ENCODE measurements at regions not wholly inside any gene's neighbourhood (a gene's known extent, or its start where the extent isn't known, plus 50 kb on each side); places are given as distances from the start of the nearest gene placed in this dataset.

- Histone ChIP-seq H3K4me1 (ENCODE audit: insufficient read depth, low read length) (no peaks in the 10 kb centered on the region), H3K27ac (ENCODE audit: low read depth, low read length) (no peak overlapping the region), H3K9me3 (ENCODE audit: low read depth, low read length) (no peaks in the 10 kb centered on the region), H3K4me2 (ENCODE audit: insufficient read depth, low read length) (no peak overlapping the region), H3K27me3 (ENCODE audit: insufficient read depth, low read length) (no peaks in the 10 kb centered on the region), H3K4me3 (ENCODE audit: insufficient read depth, low read length) (no peak overlapping the region), H3K36me3 (ENCODE audit: insufficient read depth, low read length) (no peaks in the 10 kb centered on the region), H2AFZ (ENCODE audit: low read length) (no peak overlapping the region), H3K79me2 (ENCODE audit: insufficient read depth, low read length) (no peaks in the 10 kb centered on the region), H4K20me1 (ENCODE audit: insufficient read depth, low read length) (no peaks in the 10 kb centered on the region)
- no peak for DNase-seq (ENCODE audit: insufficient read length, low spot score, missing footprints)
- no peak for TF ChIP-seq CTCF (IDR thresholded peaks at IDR 0.05; ENCODE audit: extremely low read depth, low read depth, low read length)
Observed at GRCh38 chr1:222946436-222946835, 131.6 kb downstream of the DISP1 start.

- DNase-seq (ENCODE audit: insufficient read length, low spot score, missing footprints) = no peak
- no peaks in the 10 kb centered on the region for H3K79me2 ChIP-seq (ENCODE audit: insufficient read depth, low read length)
- H3K36me3 ChIP-seq (ENCODE audit: insufficient read depth, low read length) = no peaks in the 10 kb centered on the region
- H4K20me1 ChIP-seq (ENCODE audit: insufficient read depth, low read length) = no peaks in the 10 kb centered on the region
- no peak for TF ChIP-seq CTCF (IDR thresholded peaks at IDR 0.05; ENCODE audit: extremely low read depth, low read depth, low read length)
- no peak overlapping the region for H2AFZ ChIP-seq (ENCODE audit: low read length)
- H3K27me3 ChIP-seq (ENCODE audit: insufficient read depth, low read length) = no peaks in the 10 kb centered on the region
- no peaks in the 10 kb centered on the region for H3K9me3 ChIP-seq (ENCODE audit: low read depth, low read length)
- no peak overlapping the region for H3K4me2 ChIP-seq (ENCODE audit: insufficient read depth, low read length)
- no peak overlapping the region for H3K4me3 ChIP-seq (ENCODE audit: insufficient read depth, low read length)
- no peak overlapping the region for H3K27ac ChIP-seq (ENCODE audit: low read depth, low read length)
- no peaks in the 10 kb centered on the region for H3K4me1 ChIP-seq (ENCODE audit: insufficient read depth, low read length)
Observed at GRCh38 chr1:222948079-222948478, 133.2 kb downstream of the DISP1 start.

- TF ChIP-seq CTCF (IDR thresholded peaks at IDR 0.05; ENCODE audit: extremely low read depth, low read depth, low read length) = no peak
- H3K36me3 ChIP-seq (ENCODE audit: insufficient read depth, low read length) = no peaks in the 10 kb centered on the region
- H4K20me1 ChIP-seq (ENCODE audit: insufficient read depth, low read length) = no peaks in the 10 kb centered on the region
- no peaks in the 10 kb centered on the region for H3K9me3 ChIP-seq (ENCODE audit: low read depth, low read length)
- H3K79me2 ChIP-seq (ENCODE audit: insufficient read depth, low read length) = no peaks in the 10 kb centered on the region
- no peak for DNase-seq (ENCODE audit: insufficient read length, low spot score, missing footprints)
- no peak overlapping the region for H3K27ac ChIP-seq (ENCODE audit: low read depth, low read length)
- no peaks in the 10 kb centered on the region for H3K4me1 ChIP-seq (ENCODE audit: insufficient read depth, low read length)
- no peaks in the 10 kb centered on the region for H3K27me3 ChIP-seq (ENCODE audit: insufficient read depth, low read length)
- no peak overlapping the region for H3K4me3 ChIP-seq (ENCODE audit: insufficient read depth, low read length)
- H2AFZ ChIP-seq (ENCODE audit: low read length) = no peak overlapping the region
- H3K4me2 ChIP-seq (ENCODE audit: insufficient read depth, low read length) = no peak overlapping the region
Observed at GRCh38 chr1:222950892-222951291, 136.1 kb downstream of the DISP1 start.

- no peaks in the 10 kb centered on the region for H3K9me3 ChIP-seq (ENCODE audit: low read depth, low read length)
- no peaks in the 10 kb centered on the region for H3K36me3 ChIP-seq (ENCODE audit: insufficient read depth, low read length)
- H3K27me3 ChIP-seq (ENCODE audit: insufficient read depth, low read length) = no peaks in the 10 kb centered on the region
- H3K4me2 ChIP-seq (ENCODE audit: insufficient read depth, low read length) = no peak overlapping the region
- H3K79me2 ChIP-seq (ENCODE audit: insufficient read depth, low read length) = no peaks in the 10 kb centered on the region
- no peak for TF ChIP-seq CTCF (IDR thresholded peaks at IDR 0.05; ENCODE audit: extremely low read depth, low read depth, low read length)
- no peaks in the 10 kb centered on the region for H4K20me1 ChIP-seq (ENCODE audit: insufficient read depth, low read length)
- DNase-seq (ENCODE audit: insufficient read length, low spot score, missing footprints) = no peak
- no peak overlapping the region for H3K4me3 ChIP-seq (ENCODE audit: insufficient read depth, low read length)
- H2AFZ ChIP-seq (ENCODE audit: low read length) = no peak overlapping the region
- no peaks in the 10 kb centered on the region for H3K4me1 ChIP-seq (ENCODE audit: insufficient read depth, low read length)
- H3K27ac ChIP-seq (ENCODE audit: low read depth, low read length) = no peak overlapping the region
Observed at GRCh38 chr1:222953585-222953984, 138.7 kb downstream of the DISP1 start.
